NCI-H2171 (cell line): ENCODE measurements at regions not wholly inside any gene's neighbourhood (a gene's known extent, or its start where the extent isn't known, plus 50 kb on each side); places are given as distances from the start of the nearest gene placed in this dataset.
"Not testable (repeated sequence)": the region's sequence is repeated elsewhere in the genome, so short reads cannot be mapped to it uniquely, and the experiment has no call there.

Experiments
- DNase-seq: peaks from one replicate; lab custom pipeline; 2025; lab: John Stamatoyannopoulos, UW

DNA sequence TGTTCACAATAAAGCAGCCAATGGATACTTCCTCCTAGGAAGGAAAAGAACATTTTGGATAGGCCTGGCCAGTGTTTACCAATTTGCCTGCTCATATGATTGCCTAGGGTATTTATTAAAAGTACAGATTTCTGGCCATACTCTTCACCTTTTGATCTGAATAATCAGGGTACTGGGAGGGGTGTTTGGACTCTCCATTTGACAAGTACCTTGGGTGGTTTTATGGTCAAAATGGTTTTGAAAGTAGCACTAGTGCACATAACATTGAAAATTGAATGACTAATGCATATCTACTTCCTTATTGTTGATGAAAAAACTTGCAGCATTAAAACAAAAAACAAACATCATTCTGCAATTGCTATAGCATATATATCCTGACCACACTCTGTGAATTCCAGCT, 333.3 kb upstream of the CDH2 start:
- no peak for DNase-seq

DNA sequence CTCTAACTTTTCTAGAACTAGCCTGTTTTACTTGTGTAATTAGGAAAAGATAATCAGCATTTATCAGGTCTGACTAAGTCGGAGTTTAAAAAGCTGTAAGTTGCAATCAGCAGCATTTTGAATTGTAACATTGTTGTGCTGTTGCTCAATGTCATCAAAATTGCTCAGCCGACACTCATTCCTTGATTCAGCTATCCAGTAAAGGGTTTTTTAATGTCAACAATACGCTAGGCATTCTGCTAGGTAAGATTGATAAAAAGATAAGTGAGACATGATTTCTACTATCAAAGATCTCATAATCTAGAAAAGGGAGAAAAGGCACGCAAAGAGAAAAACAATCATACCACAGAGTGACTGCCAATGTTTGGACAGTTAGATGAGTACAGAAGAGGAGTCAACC, 327.1 kb upstream of the CDH2 start:
- no peak for DNase-seq

DNA sequence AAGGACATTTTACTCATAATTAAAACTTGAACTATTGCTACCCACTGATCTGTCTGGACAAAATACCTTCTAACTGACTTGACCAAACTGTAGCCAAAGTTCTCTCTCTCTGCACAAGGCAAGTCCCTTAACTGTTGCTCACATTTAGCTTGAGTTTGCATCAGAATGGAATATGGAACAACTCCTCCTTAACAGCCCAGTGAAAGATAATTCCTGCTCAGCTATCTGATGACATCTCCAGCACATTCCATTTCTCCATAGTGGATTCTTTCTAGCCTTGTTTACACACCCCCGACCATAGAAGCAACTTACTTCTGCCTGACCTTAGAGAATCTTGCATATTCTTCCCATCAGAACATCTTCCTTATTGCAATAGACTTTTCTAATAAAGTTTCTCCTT, 317.2 kb upstream of the CDH2 start:
- no peak for DNase-seq

DNA sequence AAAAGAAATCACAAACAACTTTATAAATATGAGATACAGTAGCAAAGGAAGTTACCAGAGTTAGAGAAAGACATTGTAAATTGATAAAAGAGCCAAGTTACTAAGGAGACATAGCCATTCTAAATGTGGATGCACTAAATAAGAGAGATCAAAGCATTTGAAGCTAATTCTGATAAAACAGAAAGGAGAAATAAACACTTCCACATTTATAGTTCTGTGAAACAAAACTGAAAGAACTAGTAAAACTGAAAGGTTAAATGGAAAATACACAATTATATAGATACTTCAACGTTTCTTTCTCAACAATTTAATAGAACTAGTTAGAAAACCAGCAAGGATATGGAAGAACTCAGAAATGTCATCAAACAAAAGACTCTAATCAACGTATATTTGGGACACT, 309.0 kb upstream of the CDH2 start:
- DNase-seq: no peak

DNA sequence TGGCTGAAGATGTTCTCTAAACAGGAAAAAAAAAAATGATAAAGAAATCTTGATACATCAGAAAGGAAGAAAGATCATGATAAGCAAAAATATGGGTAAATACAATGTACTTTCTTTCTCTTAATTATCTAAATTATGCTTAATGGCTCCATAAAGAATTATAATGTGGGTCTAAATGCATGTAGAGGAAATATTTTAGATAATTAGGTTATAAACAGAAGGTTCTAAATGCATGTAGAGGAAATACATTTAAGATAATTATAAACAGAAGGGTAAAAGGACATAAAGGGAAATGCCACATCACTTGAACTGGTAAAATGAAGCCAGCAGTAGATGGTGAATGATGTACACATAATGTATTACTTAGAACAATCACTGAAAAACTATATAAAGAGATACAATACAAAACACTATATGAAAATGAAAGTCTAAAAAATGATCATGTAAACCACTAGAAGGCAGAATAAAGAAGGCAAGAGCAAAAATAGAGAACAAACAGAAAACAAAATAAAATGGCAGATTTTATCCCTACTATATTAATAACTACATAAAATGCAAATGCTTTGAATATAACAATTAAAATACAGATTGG, 308.4 kb upstream of the CDH2 start:
- DNase-seq: no peak

DNA sequence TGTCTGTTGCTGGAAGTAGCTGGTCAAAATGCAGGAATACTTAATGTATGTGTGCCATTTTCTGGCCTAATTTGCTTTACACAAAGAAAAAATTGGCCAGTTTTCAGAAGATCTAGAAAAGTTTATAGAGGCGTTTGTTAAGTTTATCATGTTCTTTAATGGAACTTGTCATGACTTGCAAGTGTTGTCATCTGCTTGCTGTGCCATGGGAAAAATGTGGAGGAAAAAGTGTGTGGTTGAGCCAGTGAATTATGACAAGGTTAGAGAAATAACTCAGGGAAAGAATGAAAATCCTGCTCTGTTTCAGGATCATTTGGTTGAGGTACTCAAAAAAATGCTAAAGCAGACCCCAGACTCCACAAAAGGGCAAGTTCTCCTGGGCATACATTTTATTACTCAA, 301.6 kb upstream of the CDH2 start:
- DNase-seq: no peak

DNA sequence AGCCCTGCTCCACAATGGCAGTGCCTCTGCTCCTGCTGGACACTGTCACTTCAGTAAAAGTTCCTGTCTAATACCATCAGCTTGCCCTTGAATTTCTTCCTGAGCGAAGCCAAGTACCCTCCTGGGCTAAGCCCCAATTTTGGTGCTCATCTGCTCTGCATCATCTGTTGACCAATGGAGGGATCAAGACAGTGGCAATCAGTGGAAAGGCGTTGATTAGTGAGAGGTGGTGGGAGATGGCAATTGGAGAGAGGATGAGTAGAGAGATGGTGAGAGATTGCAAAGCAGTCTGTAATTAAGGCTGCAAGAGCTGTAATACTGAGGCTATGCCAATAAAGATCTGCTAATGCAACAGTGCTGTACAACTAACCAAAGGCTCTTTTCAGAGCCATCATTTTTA, 299.4 kb upstream of the CDH2 start:
- no peak for DNase-seq

DNA sequence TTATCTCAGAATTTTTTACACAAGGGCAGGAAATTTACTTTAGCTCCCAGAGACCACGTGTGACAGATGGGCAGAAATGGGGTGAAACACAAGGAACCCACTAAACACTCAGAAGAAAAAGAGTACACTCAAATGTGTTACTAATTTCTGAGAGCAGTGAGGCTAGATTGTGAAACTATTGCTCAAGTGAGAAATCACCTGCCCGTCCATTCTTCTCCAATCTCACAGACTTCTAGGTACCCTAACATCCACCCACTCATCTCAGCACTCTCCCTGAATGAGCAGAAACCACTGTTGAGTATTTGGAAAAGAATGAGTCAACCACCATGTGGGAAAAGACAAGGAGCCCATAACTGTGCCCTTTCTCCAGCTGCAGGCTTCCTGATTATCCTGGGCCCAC, 293.0 kb upstream of the CDH2 start:
- DNase-seq: no peak

DNA sequence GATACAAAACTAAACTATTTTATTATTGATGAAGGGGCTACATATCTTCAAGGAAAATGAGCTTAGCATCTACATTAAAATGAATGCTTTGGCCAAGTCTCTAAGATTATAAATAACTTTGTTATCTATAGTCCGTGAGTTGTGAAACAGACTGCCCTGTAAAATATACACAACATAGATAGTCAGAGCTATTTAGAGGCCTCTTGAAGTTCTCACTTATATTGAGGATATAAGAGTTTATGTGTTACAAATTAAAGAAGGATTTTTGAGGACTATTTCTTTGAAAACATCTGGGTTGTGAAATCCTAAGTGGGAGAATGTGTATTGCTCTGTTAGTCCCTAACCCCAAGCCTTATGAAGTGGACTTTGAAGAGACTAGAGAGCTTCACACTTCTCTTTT, 292.0 kb upstream of the CDH2 start:
- no peak for DNase-seq

DNA sequence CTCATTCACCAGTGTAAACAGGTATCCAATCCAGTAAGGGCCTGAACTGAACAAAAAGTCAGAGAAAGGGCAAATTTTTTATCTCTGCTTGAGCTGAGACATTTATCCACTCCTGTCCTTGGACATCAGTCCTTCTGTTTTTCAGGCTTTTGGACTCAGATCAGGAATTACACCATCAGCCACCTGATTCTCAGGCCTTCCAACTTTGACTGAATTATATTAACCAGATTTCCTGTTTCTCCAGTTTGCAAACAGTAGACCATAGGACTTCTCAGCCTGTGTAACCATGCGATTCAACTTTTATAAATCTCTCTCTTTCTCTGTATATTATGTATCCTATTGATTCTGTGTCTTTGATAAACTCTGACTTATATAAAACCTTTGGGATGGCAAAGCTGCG, 289.3 kb upstream of the CDH2 start:
- no peak for DNase-seq

DNA sequence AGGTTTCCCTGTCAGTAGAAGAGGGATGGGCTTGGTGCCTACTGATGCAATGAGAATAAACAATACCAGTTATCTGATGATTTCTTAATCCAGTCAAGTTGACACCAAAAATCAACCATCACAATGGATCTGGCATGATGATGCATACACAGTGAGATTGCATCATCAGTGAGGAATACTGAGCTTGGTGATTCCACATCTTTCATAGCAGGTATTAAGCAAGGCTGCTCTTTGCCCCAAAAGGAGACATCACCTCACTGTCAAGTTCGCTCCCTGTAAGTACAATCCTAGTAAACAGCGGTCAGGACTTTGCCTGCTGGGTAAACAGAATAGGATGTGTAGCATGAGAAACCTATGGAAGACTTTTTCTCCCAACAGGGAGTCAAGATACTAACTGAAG, 282.7 kb upstream of the CDH2 start:
- DNase-seq: no peak

DNA sequence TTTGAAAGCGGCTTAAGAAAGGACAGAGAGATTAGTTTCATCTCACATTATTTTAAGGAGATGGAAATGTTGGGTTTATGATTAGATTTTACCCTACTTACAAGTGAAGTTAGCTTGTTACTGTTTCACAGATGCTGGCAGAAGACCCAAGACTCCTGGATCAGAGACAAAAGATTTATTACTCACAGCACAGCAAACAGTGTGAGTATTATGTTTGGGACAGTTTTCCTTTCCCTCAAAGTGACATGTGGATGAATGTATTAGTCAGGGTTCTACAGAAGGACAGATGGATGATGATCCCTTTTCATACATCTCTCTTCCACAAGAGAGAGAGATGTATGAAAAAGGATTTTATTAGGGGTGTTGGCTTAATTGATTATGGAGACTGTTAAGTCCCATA, 281.8 kb upstream of the CDH2 start:
- no peak for DNase-seq

DNA sequence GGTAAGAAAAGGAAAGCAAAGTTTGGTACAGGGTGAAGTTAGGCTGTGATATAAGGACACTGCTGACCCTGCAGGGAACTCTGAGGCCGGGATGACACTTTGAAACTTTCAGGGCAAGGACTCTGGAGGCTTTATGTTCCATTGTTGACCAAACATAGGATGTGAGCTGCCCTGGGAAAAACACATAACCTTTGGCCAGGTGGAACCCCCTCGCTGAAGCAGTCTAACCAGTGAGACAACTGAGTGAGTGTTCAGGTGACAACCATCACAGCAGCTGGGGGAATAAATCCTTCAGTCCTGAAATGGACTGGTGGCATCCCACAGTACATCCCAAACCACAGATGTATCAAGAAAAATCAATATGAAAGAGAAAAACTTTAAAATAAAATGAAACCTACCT, 280.9 kb upstream of the CDH2 start:
- no peak for DNase-seq

DNA sequence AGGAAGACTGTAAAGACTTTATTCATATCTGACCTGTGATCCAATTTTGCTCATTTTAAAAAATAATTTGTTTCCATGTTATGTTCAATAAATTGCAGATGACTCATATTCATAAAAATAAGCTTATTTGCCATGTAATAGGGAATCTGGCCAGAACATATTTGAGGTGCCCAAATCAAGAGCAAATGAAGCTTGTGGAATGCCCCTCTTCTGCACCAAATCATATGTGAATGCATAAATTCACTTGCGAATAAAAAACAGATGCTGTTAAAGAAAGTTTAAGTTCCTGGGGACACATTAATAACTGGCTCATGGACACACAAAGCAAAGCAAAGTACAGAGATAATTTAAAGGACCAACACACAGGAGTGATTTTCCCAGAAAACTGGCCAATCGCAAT, 279.0 kb upstream of the CDH2 start:
- DNase-seq: no peak

DNA sequence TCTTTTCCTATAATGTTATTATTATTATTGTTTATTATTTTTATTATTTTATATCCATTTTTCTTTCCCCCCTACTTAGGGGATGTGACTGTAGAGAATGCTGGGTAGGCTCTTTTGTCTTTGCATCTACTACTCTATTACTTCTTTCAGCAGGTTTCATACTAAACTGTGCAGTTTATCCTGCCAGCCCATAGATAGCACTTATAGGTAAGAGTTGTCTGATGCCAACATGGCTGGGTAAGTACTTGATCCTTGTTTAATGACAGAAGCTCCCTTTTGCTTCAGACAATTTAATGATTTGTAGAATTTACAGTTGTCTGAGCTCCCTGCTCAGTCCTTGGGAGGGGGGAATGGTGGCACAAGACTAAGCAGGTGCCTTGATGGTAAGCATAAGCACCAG, 262.9 kb upstream of the CDH2 start:
- peak; percentile 15 for DNase-seq

DNA sequence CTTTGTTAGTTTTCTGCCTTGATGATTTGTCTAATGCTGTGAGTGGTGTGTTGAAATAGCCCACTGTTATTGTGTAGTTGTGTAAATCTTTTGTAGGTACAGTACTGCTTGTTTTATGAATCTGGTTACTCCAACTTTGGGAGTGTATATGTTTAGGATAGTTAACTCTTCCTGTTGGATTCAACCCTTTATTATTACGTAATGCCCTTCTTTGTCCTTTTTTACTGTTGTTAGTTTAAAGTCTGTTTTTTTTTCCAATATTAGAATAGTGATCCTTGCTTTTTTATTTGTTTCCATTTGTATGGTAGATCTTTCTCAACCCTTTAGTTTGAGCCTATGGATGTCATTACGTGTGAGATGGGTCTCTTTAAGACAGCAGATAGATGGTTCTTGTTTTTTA, 261.5 kb upstream of the CDH2 start:
- no peak for DNase-seq

DNA sequence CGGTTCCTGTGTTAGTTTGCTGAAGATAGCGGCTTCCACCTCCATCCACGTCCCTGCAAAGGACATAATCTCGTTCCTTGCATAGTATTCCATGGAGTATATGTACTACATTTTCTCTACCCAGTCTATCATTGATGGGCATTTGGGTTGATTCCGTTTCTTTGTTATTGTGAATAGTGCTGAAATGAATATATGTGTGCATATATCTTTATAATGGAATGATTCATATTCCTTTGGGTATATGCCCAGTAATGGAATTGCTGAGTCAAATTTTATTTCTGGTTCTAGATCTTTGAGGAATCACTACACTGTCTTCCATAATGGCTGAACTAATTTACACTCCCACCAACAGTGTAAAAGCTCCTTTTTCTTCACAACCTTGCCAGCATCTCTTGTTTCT, 255.4 kb upstream of the CDH2 start:
- no peak for DNase-seq

DNA sequence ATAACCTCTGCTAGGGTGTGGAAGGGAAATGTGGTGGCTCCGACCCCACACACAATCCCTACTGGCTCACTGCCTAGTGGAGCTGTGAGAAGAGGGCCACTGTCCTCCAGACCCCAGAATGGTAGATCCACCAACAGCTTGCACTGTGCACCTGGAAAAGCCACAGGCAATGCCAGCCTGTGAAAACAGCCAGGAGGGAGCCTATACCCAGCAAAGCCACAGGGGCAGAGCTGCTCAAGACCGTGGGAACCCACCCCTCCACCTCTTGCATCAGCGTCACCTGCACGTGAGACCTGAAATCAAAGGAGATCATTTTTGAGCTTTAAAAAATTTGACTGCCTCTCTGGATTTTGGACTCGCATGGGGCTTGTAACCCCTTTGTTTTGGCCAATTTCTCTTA, 249.0 kb upstream of the CDH2 start:
- no peak for DNase-seq

DNA sequence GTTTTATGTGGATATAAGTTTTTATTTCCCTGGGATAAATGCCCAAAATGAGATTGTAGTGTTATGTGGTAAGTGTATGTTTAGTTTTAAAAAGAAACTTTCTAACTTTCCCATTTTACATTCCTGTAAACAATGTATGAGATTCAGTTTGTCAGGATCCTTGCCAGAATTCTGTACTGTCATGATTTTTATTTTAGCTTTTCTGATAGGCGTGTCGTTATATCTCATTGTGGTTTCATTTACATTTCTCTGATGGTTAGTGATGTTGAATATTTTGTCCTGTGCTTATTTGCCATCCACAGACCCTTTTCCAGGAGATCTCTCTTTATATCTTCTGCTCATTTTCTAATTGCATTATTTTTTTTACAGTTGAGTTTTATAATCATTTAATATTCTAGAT, 245.6 kb upstream of the CDH2 start:
- no peak for DNase-seq

DNA sequence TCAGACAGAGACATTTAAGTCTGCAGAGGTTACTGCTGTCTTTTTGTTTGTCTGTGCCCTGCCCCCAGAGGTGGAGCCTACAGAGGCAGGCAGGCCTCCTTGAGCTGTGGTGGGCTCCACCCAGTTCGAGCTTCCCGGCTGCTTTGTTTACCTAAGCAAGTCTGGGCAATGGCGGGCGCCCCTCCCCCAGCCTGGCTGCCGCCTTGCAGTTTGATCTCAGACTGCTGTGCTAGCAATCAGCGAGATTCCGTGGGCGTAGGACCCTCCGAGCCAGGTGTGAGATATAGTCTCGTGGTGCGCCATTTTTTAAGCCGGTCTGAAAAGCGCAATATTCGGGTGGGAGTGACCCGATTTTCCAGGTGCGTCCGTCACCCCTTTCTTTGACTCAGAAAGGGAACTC, 245.0 kb upstream of the CDH2 start:
- not testable (repeated sequence) for DNase-seq

DNA sequence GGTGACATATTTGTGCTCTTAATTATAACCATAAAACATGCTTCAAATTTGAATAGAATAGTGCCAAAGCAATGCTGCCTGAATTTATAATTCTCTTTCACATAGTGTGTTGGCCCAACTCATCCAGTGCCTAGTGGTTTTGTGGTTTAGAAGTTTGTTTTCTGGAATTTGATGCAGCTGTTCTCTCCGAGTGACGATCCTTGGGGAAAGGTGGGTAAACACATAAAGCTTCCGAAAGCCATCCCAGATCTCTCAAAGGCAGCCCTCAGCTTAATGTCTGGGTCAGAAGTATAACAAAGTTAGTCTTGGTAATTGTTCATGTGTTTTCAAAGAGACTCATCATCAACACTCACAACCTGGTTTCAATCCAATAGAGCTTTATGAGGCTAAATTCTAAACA, 235.6 kb upstream of the CDH2 start:
- no peak for DNase-seq

DNA sequence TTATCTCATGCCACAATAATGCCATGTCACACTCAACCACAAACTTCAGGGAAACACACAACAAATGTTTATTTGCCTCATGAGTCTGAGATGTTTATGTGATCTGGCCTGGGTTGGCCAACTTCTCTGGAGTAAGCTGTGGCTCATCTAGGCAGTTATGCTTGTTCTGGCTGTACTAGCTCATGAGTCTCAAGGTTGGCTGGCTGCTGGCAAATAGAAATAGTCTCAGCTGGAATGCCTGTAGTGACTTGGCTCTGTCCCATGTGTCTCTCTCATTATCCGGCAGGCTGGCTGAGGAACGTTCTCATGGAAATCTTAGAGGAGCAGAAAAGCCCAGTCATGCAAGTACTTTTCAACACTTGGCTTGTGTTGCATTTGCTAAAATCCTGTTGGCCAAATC, 234.9 kb upstream of the CDH2 start:
- peak; percentile 16 for DNase-seq

DNA sequence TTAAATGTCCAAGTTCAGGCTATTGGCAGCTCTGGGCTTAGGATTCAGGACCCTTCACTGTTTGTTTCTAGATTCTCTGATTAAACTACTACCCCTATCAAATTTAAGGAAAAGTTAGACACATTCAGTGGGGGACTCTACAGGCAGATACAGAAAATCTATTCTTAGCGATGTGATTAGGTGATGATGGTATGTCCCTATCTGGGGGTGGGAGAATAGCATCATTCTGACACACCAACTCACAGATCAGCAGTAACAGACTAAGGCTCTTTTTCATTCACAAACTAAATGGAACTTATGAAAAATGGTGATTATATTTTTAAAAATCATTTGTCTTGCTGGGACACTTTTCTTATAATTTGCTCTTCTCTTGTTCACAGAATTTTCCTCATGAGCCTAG, 232.9 kb upstream of the CDH2 start:
- no peak for DNase-seq

DNA sequence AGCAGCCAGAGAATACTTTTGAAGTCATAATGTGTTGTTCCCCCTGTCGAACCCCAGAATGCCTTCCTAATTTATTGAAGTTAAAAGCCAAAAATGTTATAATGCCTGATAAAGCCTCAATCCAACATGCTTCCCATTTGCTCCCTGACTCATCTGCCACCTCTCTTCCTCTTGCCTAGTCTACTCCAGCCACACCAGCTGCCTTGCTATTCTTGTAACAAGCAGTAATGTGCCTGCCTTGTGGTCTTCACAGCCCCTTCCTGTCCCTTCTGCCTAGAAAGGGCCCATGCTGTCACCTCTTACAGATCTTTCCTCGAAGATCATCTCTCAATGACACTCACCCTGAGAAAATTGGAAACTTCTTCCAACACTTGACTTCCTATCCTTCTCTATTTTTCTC, 231.6 kb upstream of the CDH2 start:
- DNase-seq: no peak

DNA sequence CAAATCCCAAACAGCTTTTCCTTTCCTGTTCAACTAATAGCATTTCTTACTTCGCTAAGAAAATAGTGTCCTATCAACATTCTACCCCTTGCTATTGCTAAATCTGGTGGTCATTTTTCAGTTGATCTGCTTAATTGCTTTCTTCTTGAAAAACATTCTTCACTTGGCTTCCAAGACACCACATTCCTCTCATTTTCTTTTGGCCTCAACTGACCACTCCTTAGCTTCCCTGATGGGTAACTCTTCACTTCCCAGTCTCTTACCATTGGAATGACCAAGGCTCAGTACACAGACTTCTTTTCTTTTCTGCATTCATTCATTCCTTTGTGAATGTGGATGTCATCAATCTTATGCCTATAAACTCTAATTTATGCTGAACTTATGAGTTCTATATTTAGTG, 230.8 kb upstream of the CDH2 start:
- no peak for DNase-seq
